ENCODE measurements at regions not wholly inside any gene's neighbourhood (a gene's known extent, or its start where the extent isn't known, plus 50 kb on each side); places are given as distances from the start of the nearest gene placed in this dataset.
"Not testable (repeated sequence)": the region's sequence is repeated elsewhere in the genome, so short reads cannot be mapped to it uniquely, and the experiment has no call there.

DNA sequence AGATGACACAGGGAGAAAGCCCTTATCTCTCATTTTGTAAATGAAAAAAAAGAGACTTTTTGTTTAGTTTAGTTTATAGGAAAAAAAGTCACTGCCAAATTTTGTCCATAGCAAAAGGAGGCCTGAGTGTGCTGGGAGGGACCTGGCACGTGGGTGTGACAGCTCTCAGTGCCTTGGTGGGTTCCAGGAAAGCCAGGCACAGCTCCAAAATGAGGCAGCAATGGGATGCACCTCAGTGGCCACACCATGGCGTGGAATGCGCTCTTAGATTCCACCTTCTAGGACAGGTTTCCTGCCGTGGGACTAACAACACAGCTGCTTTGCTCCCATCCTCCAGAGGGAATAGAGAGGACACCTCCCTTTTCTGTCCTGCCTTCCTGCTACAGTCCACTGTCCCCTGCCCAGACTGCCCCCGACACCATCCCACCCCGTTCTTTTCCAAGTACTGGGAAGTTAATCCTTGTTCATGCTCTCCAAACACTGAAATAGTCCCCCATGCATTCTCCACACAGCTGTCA, 207.6 kb downstream of the EMP1 start:
- H3K9me3 ChIP-seq (ENCODE audit: low read length): no peaks in the 10 kb centered on the region
- H4K20me1 ChIP-seq (ENCODE audit: insufficient read depth, low read length): no peaks in the 10 kb centered on the region
- no peaks in the 10 kb centered on the region for H3K27me3 ChIP-seq (ENCODE audit: insufficient read depth, low read length)
- no peaks in the 10 kb centered on the region for H3K36me3 ChIP-seq (ENCODE audit: insufficient read depth, low read length)
- no peak overlapping the region for H3K27ac ChIP-seq (ENCODE audit: low read depth, low read length, poor library complexity, severe bottlenecking)
- no peak overlapping the region for H3K4me2 ChIP-seq (ENCODE audit: low read length)
- H2AFZ ChIP-seq (ENCODE audit: low read length): no peak overlapping the region
- H3F3A ChIP-seq (ENCODE audit: insufficient read depth, low read length): no peaks in the 10 kb centered on the region
- H3K79me2 ChIP-seq (ENCODE audit: insufficient read depth, low read length): no peaks in the 10 kb centered on the region
- no peaks in the 10 kb centered on the region for H3K9me2 ChIP-seq (ENCODE audit: low read depth, low read length)
- no peak overlapping the region for H3K9ac ChIP-seq (ENCODE audit: low read length)
- no peak overlapping the region for H3K4me3 ChIP-seq (ENCODE audit: low read depth, low read length, poor library complexity, severe bottlenecking)
- TF ChIP-seq EZH2 (IDR thresholded peaks at IDR 0.05; ENCODE audit: borderline replicate concordance, low read length) (no peak), CTCF (IDR thresholded peaks at IDR 0.05; ENCODE audit: low read length) (no peak)
- peaks cover 23% of the 10 kb centered on the region for H3K4me1 ChIP-seq (ENCODE audit: insufficient read depth, low read length, severe bottlenecking)

GRCh38 chr12:13391375-13391774, 194.8 kb downstream of the EMP1 start:
- H3K4me1 ChIP-seq (ENCODE audit: insufficient read depth, low read length, severe bottlenecking); H3K27ac ChIP-seq (ENCODE audit: low read depth, low read length, poor library complexity, severe bottlenecking); H2AFZ ChIP-seq (ENCODE audit: low read length); H3F3A ChIP-seq (ENCODE audit: insufficient read depth, low read length); H3K36me3 ChIP-seq (ENCODE audit: insufficient read depth, low read length); H3K27me3 ChIP-seq (ENCODE audit: insufficient read depth, low read length); H3K79me2 ChIP-seq (ENCODE audit: insufficient read depth, low read length); H3K9me3 ChIP-seq (ENCODE audit: low read length); H3K9me2 ChIP-seq (ENCODE audit: low read depth, low read length); H3K9ac ChIP-seq (ENCODE audit: low read length); H3K4me3 ChIP-seq (ENCODE audit: low read depth, low read length, poor library complexity, severe bottlenecking); H3K4me2 ChIP-seq (ENCODE audit: low read length); H4K20me1 ChIP-seq (ENCODE audit: insufficient read depth, low read length): not testable (repeated sequence)

- no peak overlapping the region for H3K9ac ChIP-seq (ENCODE audit: low read length)
- no peak overlapping the region for H3K4me2 ChIP-seq (ENCODE audit: low read length)
- H3K36me3 ChIP-seq (ENCODE audit: insufficient read depth, low read length): no peaks in the 10 kb centered on the region
- no peaks in the 10 kb centered on the region for H3K9me3 ChIP-seq (ENCODE audit: low read length)
- no peak overlapping the region for H3K27ac ChIP-seq (ENCODE audit: low read depth, low read length, poor library complexity, severe bottlenecking)
- H4K20me1 ChIP-seq (ENCODE audit: insufficient read depth, low read length): no peaks in the 10 kb centered on the region
- H2AFZ ChIP-seq (ENCODE audit: low read length): no peak overlapping the region
- H3K79me2 ChIP-seq (ENCODE audit: insufficient read depth, low read length): no peaks in the 10 kb centered on the region
- no peaks in the 10 kb centered on the region for H3K27me3 ChIP-seq (ENCODE audit: insufficient read depth, low read length)
- H3K4me3 ChIP-seq (ENCODE audit: low read depth, low read length, poor library complexity, severe bottlenecking): no peak overlapping the region
- no peak for TF ChIP-seq CTCF (IDR thresholded peaks at IDR 0.05; ENCODE audit: low read length)
- TF ChIP-seq EZH2 (IDR thresholded peaks at IDR 0.05; ENCODE audit: borderline replicate concordance, low read length): no peak
- H3K9me2 ChIP-seq (ENCODE audit: low read depth, low read length): no peaks in the 10 kb centered on the region
- no peaks in the 10 kb centered on the region for H3F3A ChIP-seq (ENCODE audit: insufficient read depth, low read length)
- H3K4me1 ChIP-seq (ENCODE audit: insufficient read depth, low read length, severe bottlenecking): peaks cover 10% of the 10 kb centered on the region
Observed at GRCh38 chr12:13390918-13391317, 194.4 kb downstream of the EMP1 start.

GRCh38 chr12:13390381-13390861, 193.9 kb downstream of the EMP1 start:
- Histone ChIP-seq H4K20me1 (ENCODE audit: insufficient read depth, low read length) (no peaks in the 10 kb centered on the region), H3K36me3 (ENCODE audit: insufficient read depth, low read length) (no peaks in the 10 kb centered on the region), H3K27ac (ENCODE audit: low read depth, low read length, poor library complexity, severe bottlenecking) (no peak overlapping the region), H3K9me3 (ENCODE audit: low read length) (no peaks in the 10 kb centered on the region), H3K9me2 (ENCODE audit: low read depth, low read length) (no peaks in the 10 kb centered on the region), H3K4me3 (ENCODE audit: low read depth, low read length, poor library complexity, severe bottlenecking) (no peak overlapping the region), H3K9ac (ENCODE audit: low read length) (no peak overlapping the region), H3K4me1 (ENCODE audit: insufficient read depth, low read length, severe bottlenecking) (peaks cover 10% of the 10 kb centered on the region), H3F3A (ENCODE audit: insufficient read depth, low read length) (no peaks in the 10 kb centered on the region), H3K27me3 (ENCODE audit: insufficient read depth, low read length) (no peaks in the 10 kb centered on the region), H3K4me2 (ENCODE audit: low read length) (no peak overlapping the region), H2AFZ (ENCODE audit: low read length) (no peak overlapping the region), H3K79me2 (ENCODE audit: insufficient read depth, low read length) (no peaks in the 10 kb centered on the region)
- TF ChIP-seq EZH2 (IDR thresholded peaks at IDR 0.05; ENCODE audit: borderline replicate concordance, low read length) (no peak), CTCF (IDR thresholded peaks at IDR 0.05; ENCODE audit: low read length) (no peak)

All from OCI-LY1 (cell line).